Endothelial cell of umbilical vein (primary cell): ENCODE measurements at regions not wholly inside any gene's neighbourhood (a gene's known extent, or its start where the extent isn't known, plus 50 kb on each side); places are given as distances from the start of the nearest gene placed in this dataset.
"Not testable (repeated sequence)": the region's sequence is repeated elsewhere in the genome, so short reads cannot be mapped to it uniquely, and the experiment has no call there.

Source experiments
- BruUV-seq: library from RNA; stranded (reverse); fragments of 400-500 nt; replicated peaks from 2 replicates; lab custom pipeline; 2021; lab: Mats Ljungman, UMichigan
- CTCF ChIA-PET: fragments of 300-600, 350-600 bp; sonication (Branson Sonifier 250); formaldehyde crosslinking; loops from one replicate; lab custom pipeline; 2021; ENCODE audit warnings: antibody characterized with exemption, inconsistent platforms; lab: Charles Lee
- POLR2A ChIA-PET: fragments of 300-600, 350-600 bp; sonication (Branson Sonifier 250); formaldehyde crosslinking; loops from one replicate; lab custom pipeline; 2021; ENCODE audit warnings: antibody characterized with exemption, inconsistent platforms; lab: Charles Lee
- DNase-seq: peaks from one replicate; pipeline ENCODE4 v3.0.0-alpha.2; 2011; ENCODE audit warnings: low read depth, low spot score
- FAIRE-seq: peaks from 2 replicates; lab custom pipeline; 2011; peaks lifted over from hg19 to GRCh38; lab: Jason Lieb, UNC
- H2AFZ ChIP-seq: 2 replicates; pipeline ENCODE4 v1.6.0; 2012; ENCODE audit warnings: low read depth, low read length, control low read depth, inconsistent platforms
- H3K27ac ChIP-seq: 2 replicates; pipeline ENCODE4 v1.5.1; 2011; ENCODE audit warnings: low read depth, mild to moderate bottlenecking, control low read depth, low read length, moderate library complexity; ENCODE audit not compliant: insufficient read depth
- H3K27me3 ChIP-seq, 2 experiments: 2 replicates each; pipeline versions ENCODE4 v1.6.0 to v1.6.1; 2011; ENCODE audit warnings: low read length in 2 of 2, mixed read lengths in 1 of 2; ENCODE audit not compliant: control insufficient read depth in 2 of 2, insufficient read depth in 2 of 2
- H3K36me3 ChIP-seq, 2 experiments: 2 replicates in 1 of 2; 3 replicates in 1 of 2; pipeline ENCODE4 v1.5.1; 2011; ENCODE audit warnings: low read length in 2 of 2, mild to moderate bottlenecking in 1 of 2, moderate library complexity in 1 of 2; ENCODE audit not compliant: control insufficient read depth in 2 of 2, insufficient read depth in 2 of 2; ENCODE audit errors: extremely low read depth in 1 of 2
- H3K4me1 ChIP-seq: 3 replicates; pipeline ENCODE4 v1.5.1; 2011; ENCODE audit warnings: mild to moderate bottlenecking, low read length; ENCODE audit not compliant: control insufficient read depth, insufficient read depth; ENCODE audit errors: extremely low read depth
- H3K4me2 ChIP-seq: 2 replicates; pipeline ENCODE4 v1.6.1; 2011; ENCODE audit warnings: low read length, control low read depth, mixed read lengths; ENCODE audit not compliant: insufficient read depth
- H3K4me3 ChIP-seq, 3 experiments: fragments of 200-600 bp in 1 of 3; sonication (generic), shearing (Covaris generic) in 1 of 3; replicated peaks in 1 of 3; 2 replicates each; pipeline ENCODE4 v1.5.1; 2011 to 2016; ENCODE audit warnings: control low read depth in 3 of 3, low read length in 3 of 3, mild to moderate bottlenecking in 2 of 3, inconsistent platforms in 1 of 3, low read depth in 1 of 3, moderate library complexity in 1 of 3; ENCODE audit not compliant: insufficient read depth in 1 of 3
- H3K79me2 ChIP-seq: 2 replicates; pipeline ENCODE4 v1.6.0; 2012; ENCODE audit warnings: low read length, inconsistent platforms; ENCODE audit not compliant: control insufficient read depth, insufficient read depth
- H3K9ac ChIP-seq: replicated peaks from 2 replicates; pipeline ENCODE3; 2011; ENCODE audit warnings: low read length, control low read depth; ENCODE audit not compliant: insufficient read depth; ENCODE audit errors: extremely low read depth
- H3K9me1 ChIP-seq: replicated peaks from 3 replicates; pipeline ENCODE4 v1.6.0; 2011; ENCODE audit warnings: mild to moderate bottlenecking, low read length; ENCODE audit not compliant: control insufficient read depth, insufficient read depth; ENCODE audit errors: extremely low read depth
- H3K9me3 ChIP-seq: replicated peaks from 2 replicates; pipeline ENCODE4 v1.5.1; 2012; ENCODE audit warnings: low read length, inconsistent platforms; ENCODE audit not compliant: control insufficient read depth, insufficient read depth
- H4K20me1 ChIP-seq: replicated peaks from 2 replicates; pipeline ENCODE3; 2011; ENCODE audit warnings: mild to moderate bottlenecking, low read length; ENCODE audit not compliant: control insufficient read depth, insufficient read depth; ENCODE audit errors: extremely low read depth
- FOS ChIP-seq: IDR thresholded peaks from 2 replicates; pipeline ENCODE4 v1.6.1; 2011; ENCODE audit warnings: mild to moderate bottlenecking, low read length, moderate library complexity, borderline replicate concordance; ENCODE audit not compliant: insufficient read depth
- JUN ChIP-seq: IDR thresholded peaks from 2 replicates; pipeline ENCODE4 v1.6.1; 2011; ENCODE audit warnings: borderline replicate concordance, low read depth; ENCODE audit not compliant: insufficient read length, insufficient read depth
- MAX ChIP-seq: IDR thresholded peaks from 2 replicates; pipeline ENCODE4 v1.6.1; 2011; ENCODE audit not compliant: insufficient read depth, insufficient read length
- POLR2A ChIP-seq: IDR thresholded peaks from 2 replicates; pipeline ENCODE4 v1.6.1; 2012; ENCODE audit warnings: low read depth, mild to moderate bottlenecking, control low read depth, low read length
- POLR2AphosphoS5 ChIP-seq: IDR thresholded peaks from 2 replicates; pipeline ENCODE4 v1.6.1; 2012; ENCODE audit warnings: low read depth, mild to moderate bottlenecking, control low read depth, low read length, moderate library complexity; ENCODE audit not compliant: insufficient read depth
- dilution Hi-C: fragments of 300-500 bp; cut with MboI; formaldehyde crosslinking; loops from one replicate; pipeline ENCODE4 v1.15.0; 2019; ENCODE audit warnings: low sequenced_read_pairs; ENCODE audit not compliant: extremely low pct_ligation_motif_present
- intact Hi-C: fragments of 100-400 bp; cut with micrococcal nuclease; formaldehyde crosslinking; loops from one replicate; pipeline ENCODE4 v1.10.0; 2022

DNA sequence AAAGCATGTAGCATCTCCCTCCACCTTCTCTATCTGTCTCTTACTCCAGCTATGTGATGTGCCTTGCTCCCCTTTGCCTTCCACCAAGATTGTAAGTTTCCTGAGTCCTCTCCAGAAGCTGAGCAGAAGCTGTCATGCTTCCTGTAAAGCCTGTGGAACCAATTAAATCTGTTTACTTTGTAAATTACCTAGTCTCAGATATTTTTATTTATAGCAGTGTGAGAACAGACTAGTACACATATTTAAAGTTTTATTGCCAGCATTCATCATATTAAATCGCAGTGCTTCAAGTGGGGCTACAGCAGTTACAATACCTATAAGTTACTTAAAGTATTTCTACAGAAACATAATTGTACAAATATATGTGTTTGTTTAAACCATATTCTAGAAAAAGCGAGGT lies 973.1 kb downstream of the SLC16A7 start:
- no peak for FAIRE-seq
- TF ChIP-seq FOS (no peak), POLR2AphosphoS5 (no peak), POLR2A (no peak), JUN (no peak), MAX (no peak)
- CTCF ChIA-PET, result no interaction called here

DNA sequence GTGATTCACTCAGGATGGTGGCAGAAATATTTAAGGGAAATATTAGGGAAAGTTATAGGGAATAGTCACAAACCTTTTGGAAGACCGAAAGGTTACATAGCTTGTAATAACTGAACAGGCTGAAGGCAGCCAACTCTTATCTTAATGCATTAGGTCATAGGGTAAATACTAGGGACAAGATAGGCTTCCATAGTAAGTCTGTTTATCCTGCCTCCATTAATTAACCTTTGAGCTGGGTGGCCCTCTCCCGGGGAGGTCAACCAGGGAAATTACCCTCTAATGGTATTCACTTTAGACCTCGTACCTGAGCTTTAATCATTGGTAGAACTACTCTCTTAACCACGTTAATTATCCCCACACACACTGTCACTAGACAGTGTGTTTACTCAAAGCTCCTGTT lies 981.8 kb downstream of the SLC16A7 start:
- no peaks in the 10 kb centered on the region for H3K79me2 ChIP-seq
- H3K9me3 ChIP-seq, result no peaks in the 10 kb centered on the region
- H2AFZ ChIP-seq, result no peak overlapping the region
- no peak overlapping the region for H3K4me2 ChIP-seq
- no peaks in the 10 kb centered on the region for H3K4me1 ChIP-seq
- no peaks in the 10 kb centered on the region for H3K27me3 ChIP-seq
- DNase-seq (no peak), FAIRE-seq (no peak)
- no peak for TF ChIP-seq FOS
- no peak overlapping the region for H3K4me3 ChIP-seq
- H3K9ac ChIP-seq, result no peak overlapping the region
- CTCF ChIA-PET, result no interaction called here
- H4K20me1 ChIP-seq, result no peaks in the 10 kb centered on the region
- dilution Hi-C loops (no loop called here), intact Hi-C loops (no loop called here)
- no peaks in the 10 kb centered on the region for H3K9me1 ChIP-seq
- no TSS peak for BruUV-seq
- no peak overlapping the region for H3K27ac ChIP-seq
- H3K36me3 ChIP-seq, result no peaks in the 10 kb centered on the region
- POLR2A ChIA-PET, result no interaction called here

More for the DNA sequence above, 973.1 kb downstream of the SLC16A7 start:
- H3K9ac ChIP-seq, result no peak overlapping the region
- no TSS peak for BruUV-seq
- H3K4me2 ChIP-seq, result no peak overlapping the region
- no peaks in the 10 kb centered on the region for H3K79me2 ChIP-seq
- H3K27me3 ChIP-seq, result no peaks in the 10 kb centered on the region
- no peaks in the 10 kb centered on the region for H3K36me3 ChIP-seq
- intact Hi-C loops, result no loop called here
- H3K27ac ChIP-seq, result no peak overlapping the region
- H4K20me1 ChIP-seq, result no peaks in the 10 kb centered on the region
- dilution Hi-C loops, result no loop called here
- POLR2A ChIA-PET, result no interaction called here
- no peak overlapping the region for H2AFZ ChIP-seq
- H3K9me3 ChIP-seq, result no peaks in the 10 kb centered on the region
- H3K4me3 ChIP-seq, result no peak overlapping the region
- no peaks in the 10 kb centered on the region for H3K9me1 ChIP-seq
- DNase-seq, result no peak
- H3K4me1 ChIP-seq, result no peaks in the 10 kb centered on the region

GRCh38 chr12:60587664-60588063 lies 991.8 kb downstream of the SLC16A7 start:
- FAIRE-seq, CTCF ChIA-PET, H3K27me3 ChIP-seq, H3K79me2 ChIP-seq, H3K4me1 ChIP-seq, H3K9ac ChIP-seq, H3K4me3 ChIP-seq, H4K20me1 ChIP-seq, dilution Hi-C loops, H2AFZ ChIP-seq, DNase-seq, BruUV-seq, H3K9me3 ChIP-seq, H3K4me2 ChIP-seq, intact Hi-C loops, H3K9me1 ChIP-seq, H3K27ac ChIP-seq, POLR2A ChIA-PET, H3K36me3 ChIP-seq: not testable (repeated sequence)
